KBM-7 (cell line): ENCODE measurements at regions not wholly inside any gene's neighbourhood (a gene's known extent, or its start where the extent isn't known, plus 50 kb on each side); places are given as distances from the start of the nearest gene placed in this dataset.

Experiments
- DNase-seq: peaks from one replicate; pipeline ENCODE4 v3.0.0-alpha.2; 2015
- in situ Hi-C: fragments of 300-500 bp; cut with MboI; formaldehyde crosslinking; loops from 2 replicates; pipeline ENCODE4 v1.14.3; 2020; ENCODE audit warnings: low sequenced_read_pairs, low pct_unique_long_range_greater_than_20kb, mixed read lengths

DNA sequence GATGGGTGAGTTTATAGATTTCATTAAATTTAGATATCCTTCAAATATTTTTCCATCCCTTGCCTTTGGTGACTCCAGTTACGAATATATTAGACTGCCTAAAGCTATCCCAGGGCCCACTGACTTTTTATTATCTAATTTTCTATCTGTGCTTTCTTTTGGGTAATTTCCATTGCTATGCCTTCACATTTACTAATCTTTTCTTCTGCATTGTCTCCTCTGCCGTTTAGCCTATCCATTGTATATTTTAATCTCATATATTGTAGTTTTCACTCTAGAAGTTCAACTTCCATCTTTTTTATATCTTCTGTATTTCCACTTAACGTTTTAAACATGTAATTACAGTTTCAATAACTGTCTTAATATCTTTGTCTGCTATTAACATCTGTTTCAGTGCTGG, 78.6 kb upstream of the HDAC9 start:
- in situ Hi-C loops = no loop called here
- DNase-seq = no peak

DNA sequence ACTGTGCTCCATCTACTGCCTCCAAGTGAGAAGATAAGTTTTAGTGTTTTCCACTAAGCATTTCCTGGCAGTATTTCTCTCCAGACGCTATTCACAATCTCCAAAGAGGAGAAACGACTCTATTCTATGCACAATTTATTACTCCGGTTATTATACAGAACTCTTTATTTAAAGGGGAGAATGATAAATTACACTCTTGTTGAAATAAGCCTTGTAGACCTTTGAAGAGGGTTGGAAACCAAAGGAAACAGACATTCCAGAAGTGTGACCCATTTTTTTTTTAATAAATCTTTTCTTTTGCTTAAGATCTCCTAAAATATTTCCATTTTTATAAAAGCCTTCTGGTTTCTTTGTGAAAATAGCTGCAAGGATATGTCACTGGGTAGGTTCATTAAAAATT, 76.1 kb upstream of the HDAC9 start:
- no peak for DNase-seq
- in situ Hi-C loops = no loop called here

GRCh38 chr7:18420108-18420507, 75.4 kb upstream of the HDAC9 start:
- DNase-seq = no peak
- in situ Hi-C loops = no loop called here

DNA sequence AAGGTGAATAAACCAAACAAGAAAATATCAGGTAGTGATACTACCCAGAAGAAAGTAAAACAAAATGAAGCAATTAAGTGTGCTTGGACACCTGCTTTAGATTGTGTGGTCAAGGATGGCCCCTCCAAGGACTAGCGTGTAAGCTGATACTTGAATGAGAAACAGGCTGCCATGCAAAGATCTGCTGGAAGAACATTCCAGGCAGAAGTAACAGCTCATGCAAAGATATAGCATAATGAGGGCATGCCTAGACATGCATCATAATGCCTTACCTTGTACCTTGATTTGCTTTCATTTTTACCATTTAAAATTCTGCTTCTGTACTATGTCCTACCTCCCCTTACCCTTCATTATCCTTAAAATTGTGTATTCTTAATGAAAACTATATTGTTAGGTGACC, 74.8 kb upstream of the HDAC9 start:
- in situ Hi-C loops = no loop called here
- peak; percentile 22 for DNase-seq

DNA sequence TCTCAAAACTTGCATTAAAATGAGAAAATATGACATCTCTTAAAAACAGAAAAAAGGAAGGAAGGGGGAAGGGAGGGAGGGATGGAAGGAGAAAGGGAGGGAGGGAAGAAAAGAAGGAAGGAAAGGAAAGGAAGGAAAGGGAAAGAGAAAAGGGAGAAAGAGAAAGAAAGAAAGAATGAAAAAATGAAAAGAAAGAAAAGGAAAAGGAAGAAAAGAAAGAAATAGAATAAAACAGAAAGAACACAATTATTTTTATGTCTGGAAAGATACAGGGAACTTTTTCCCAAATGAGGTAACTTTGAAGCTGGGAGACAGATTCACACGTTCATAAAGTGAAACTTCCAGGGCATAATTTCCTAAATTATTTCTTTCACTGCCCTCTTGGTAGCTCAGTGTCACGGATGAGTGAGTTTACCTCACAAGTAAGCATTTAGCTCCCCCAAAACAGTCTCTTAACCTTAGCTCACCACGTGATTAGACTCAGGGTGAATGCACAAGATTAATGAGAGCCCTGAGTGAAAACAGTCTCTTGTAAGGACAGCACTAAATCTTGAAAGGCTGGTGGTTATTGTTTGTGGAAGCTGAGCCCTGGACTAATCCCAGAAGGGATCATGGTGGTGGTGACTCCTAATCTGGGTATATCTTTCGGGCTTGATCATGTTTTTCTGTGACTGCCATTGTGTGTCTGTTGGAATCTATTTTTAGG, 74.1 kb upstream of the HDAC9 start:
- DNase-seq = peak; percentile 16

DNA sequence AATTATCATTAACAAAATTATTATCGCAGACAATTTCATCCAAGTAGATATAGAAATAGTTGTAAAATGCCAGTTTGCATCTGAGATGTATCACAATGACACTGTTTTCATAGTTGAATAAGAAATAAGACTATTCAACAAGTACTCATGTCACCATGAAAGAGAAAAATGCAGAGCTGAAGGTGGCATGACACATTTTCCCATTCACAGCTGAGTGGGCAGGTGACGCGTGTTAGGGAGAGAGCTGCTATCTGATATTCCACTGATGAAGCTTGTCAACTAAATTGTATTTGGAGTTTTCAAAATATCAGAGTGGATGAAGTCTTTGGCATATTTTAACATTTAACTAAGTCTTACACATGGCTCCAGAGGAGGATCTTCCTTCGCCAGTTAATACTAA, 70.3 kb upstream of the HDAC9 start:
- in situ Hi-C loops = no loop called here

More for the DNA sequence above, 74.1 kb upstream of the HDAC9 start:
- in situ Hi-C loops = no loop called here

DNA sequence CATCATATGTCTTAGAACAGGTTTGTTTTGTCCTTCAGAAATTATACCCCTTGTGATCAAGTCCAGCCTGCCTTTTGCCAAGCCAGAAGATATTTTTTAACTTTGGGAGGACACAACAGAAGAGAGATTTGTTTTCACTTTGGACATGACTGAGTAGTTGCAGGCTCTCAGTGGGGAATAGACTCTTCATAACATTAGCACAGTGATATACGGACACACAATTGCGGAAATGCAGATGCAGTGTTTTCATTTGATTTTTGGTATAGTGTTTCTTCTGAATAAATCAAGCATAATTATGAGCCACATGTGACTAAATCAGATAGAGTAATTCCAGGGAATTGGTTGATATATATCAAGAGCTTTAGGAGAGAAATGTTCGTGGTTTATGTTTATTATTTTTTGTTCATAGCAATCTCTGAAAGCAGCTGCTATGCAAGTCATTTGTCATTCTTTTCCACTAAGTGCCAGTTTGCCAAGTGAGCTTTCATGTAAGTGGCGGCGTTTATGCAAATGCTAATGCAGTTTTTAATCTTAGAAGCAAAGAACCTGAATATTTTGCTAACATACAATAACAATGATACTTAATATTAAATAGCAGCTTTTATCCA, 69.6 kb upstream of the HDAC9 start:
- DNase-seq = no peak
- in situ Hi-C loops = no loop called here

More for the DNA sequence above, 70.3 kb upstream of the HDAC9 start:
- DNase-seq = no peak

DNA sequence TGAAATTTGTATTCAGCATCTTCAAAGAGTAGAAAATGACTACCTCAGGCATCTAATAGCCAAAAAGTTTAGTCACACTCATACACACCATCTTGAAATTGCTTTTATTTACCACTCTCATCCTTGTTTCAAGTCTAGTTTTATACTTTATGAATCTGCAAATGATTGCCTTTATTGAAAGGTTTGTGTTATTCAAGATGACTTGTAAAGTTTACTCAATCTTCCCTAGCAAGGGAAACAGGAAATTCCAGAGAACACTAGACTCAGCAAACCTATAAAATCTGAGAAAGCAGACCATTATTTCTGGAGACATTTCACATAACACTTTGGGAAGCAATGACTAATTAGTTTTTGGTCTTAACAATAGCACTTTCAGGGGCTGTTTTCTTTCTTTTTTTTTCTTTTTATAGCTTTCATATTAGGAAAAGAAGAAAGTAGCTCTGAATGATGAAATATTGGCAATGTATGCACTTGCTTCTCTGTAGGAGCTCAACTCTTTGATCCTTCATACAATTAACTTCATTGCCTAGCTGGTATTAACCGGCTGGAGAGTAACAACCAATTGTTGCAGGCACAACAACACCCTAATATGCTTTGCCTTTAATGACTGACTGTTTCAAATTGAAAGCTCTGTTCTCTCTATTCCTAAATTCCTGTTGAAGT, 68.9 kb upstream of the HDAC9 start:
- in situ Hi-C loops = no loop called here
- no peak for DNase-seq

DNA sequence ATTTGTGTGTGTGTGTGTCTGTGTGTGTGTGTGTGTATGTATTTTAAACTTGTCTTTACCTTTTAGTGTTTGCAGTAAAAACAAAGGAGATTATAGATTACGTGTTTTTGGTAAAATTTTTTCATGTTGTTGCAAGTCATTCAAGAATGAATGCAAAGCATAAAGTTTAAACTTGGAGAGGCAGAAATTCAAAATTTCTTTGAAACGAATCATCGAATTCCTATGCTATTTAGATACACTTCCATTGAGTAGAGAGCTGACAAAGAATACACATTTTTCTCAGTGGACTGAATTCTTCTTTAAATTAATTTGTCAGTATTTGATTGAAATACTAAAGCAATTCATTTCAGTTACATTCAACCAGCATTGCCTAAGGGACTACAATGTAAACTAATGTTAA, 66.0 kb upstream of the HDAC9 start:
- DNase-seq = no peak
- in situ Hi-C loops = no loop called here

- no peak for DNase-seq
- in situ Hi-C loops = no loop called here
Observed at GRCh38 chr7:18430810-18431209, 64.7 kb upstream of the HDAC9 start.

DNA sequence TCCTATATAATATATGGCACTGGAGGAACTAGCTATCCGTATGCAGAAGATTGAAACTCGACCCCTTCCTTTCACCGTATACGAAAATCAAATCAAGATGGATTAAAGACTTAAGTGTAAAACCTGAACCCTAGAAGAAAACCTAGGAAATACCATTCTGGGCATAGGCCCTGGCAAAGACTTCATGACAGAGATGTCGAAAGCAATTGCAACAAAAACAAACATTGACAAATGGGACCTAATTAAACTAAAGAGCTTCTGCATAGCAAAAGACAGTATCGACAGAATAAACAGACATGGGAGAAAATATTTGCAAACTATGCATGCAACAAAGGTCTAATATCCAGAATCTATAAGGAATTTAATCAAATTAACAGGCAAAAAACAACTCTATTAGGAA, 61.4 kb upstream of the HDAC9 start:
- in situ Hi-C loops = no loop called here

DNA sequence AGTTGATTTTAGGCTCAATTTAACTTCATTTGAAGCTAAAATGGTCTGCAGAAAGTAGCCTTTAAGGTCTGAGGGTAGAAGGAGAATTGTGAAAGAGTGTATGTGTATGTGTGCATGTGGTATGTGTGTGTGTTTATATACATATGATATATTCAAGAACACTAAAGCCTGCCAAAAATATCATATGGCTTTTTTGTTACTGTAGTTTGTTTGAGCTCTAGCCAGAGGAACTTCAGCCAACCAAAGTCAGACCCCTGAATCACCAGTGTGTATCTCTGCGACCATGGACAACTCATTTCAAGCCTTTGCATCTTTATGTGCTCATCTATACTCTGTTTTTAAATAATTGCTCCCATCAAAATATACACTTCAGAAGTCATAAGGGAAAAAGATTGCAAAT, 58.4 kb upstream of the HDAC9 start:
- DNase-seq = no peak
- in situ Hi-C loops = no loop called here

More for the DNA sequence above, 61.4 kb upstream of the HDAC9 start:
- DNase-seq = no peak

- no peak for DNase-seq
- in situ Hi-C loops = no loop called here
Observed at GRCh38 chr7:18440934-18441333, 54.6 kb upstream of the HDAC9 start.

DNA sequence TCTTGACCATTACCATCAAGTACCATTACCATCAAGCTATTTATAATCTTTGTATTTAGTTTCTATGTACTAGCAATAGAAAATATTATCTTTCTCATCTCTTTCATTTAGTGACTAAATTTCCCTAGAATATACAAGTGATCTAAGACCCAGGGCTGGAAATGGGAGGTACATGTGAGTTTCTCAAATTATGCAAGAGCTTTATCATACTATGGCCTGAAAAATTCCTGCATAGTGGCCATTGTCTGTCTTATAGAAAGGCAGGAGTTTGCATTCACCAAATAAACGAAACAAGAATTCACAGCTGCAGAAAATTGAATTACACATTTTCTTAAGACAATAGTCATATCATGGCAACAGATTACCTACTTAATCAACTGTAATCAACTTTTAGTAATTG, 50.7 kb upstream of the HDAC9 start:
- DNase-seq = no peak
- in situ Hi-C loops = no loop called here

GRCh38 chr7:18445483-18445882, 50.1 kb upstream of the HDAC9 start:
- in situ Hi-C loops = no loop called here
- DNase-seq = no peak
